HG02885 (cell line): ENCODE measurements at regions not wholly inside any gene's neighbourhood (a gene's known extent, or its start where the extent isn't known, plus 50 kb on each side); places are given as distances from the start of the nearest gene placed in this dataset.
A peak's percentile ranks its signal among the peaks of the same experiment; 100 is the strongest.

Experiments used
- ATAC-seq: cut with Tn5 transposase; IDR thresholded peaks from one replicate; pipeline ENCODE4 v1.9.1; 2021; ENCODE audit warnings: mild to moderate bottlenecking; ENCODE audit not compliant: unreplicated experiment, poor library complexity

DNA sequence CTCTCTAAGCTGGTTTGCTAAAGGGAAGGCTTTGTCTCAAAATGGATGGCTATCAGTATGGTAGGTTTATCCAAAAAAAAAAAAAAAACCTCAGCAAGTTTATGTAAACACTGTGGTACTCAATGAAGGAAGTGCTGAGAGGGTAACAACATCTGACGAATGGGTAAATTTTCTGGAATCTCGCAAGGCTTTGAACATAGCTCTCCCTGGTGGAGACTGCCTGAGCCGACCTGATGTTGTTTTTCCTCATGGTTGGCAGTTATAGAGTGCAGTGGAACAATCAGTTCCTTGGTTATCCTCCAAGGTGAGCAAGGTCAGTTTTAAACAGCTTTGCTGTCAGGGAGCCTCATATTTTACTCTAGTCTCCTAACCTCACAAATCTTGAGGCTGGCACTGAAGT, 94.6 kb downstream of the ZPLD1 start:
- no peak for ATAC-seq

DNA sequence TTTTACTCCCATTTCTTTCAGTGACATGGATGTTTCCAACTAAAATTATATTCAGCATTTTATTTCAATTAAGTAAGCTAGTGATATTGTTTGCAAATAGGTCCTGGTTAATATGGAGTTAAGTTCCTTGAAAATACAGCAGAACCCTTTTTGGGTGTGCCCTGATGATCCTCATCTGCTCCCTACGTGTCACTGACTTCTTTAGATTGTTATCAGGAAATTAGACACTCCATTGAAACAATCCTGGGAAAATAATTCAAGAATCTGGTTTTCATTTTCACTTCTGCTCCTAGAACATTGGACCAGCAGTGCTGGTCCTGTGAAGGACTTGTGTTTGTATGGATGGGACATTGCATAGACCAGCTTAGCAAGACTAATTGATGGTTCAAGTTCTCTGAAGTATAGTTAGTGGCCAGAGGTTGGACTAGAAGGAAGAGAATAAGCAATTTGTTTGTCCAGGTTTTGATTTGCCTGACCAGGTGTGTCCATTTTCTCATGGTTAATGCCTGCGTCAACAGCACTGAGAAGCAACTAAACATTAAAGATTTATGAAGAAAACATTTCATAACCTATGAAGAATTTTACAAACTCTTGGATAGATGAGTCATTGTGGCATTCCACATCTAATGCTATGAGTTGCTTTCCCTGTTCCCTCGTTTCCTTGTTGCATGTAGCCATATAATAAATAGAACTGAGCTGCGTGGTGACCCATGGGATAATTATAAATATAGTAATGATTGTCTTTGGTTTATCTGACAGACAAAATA, 95.8 kb downstream of the ZPLD1 start:
- ATAC-seq: no peak

DNA sequence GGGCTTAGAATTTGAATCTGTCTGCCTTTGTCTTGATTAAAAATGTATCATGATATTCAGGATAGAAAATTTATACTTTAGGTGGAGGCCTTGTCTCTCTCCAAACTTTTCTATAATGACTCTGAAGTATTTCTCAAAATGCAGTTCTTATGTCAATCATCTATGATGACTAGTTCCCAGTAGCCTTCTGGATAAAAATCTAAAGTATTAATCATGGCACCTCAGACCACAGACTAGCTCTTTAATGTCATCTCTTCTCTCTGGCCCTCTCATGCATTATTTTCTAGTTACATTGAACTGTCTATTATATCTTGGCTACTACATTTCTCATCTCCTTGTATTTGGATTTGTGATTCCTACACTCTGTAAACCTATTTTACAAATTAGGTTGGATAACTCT, 96.9 kb downstream of the ZPLD1 start:
- no peak for ATAC-seq

GRCh38 chr3:102532901-102533300, 98.1 kb downstream of the ZPLD1 start:
- no peak for ATAC-seq

GRCh38 chr3:102533784-102534183, 99.0 kb downstream of the ZPLD1 start:
- no peak for ATAC-seq

DNA sequence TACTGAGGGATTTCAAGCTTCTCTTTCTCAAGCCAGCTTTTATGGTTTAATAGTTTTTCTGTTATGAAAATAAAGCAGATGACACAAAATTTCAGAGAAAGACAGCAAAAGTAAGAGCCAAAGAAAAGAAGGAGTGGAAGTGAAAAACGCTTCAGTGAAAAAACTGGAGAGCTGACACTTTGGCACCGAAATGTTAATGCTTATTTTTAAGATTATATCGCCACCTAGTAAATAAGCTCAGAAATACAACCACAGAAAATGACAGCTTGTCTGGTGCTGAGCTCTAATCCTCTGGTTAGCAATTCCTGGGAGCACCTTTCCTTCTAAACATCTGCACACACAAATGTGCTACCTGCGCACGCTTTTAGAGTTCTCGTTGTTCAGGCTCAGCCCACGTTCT, 101.6 kb downstream of the ZPLD1 start:
- ATAC-seq: peak; percentile 81

DNA sequence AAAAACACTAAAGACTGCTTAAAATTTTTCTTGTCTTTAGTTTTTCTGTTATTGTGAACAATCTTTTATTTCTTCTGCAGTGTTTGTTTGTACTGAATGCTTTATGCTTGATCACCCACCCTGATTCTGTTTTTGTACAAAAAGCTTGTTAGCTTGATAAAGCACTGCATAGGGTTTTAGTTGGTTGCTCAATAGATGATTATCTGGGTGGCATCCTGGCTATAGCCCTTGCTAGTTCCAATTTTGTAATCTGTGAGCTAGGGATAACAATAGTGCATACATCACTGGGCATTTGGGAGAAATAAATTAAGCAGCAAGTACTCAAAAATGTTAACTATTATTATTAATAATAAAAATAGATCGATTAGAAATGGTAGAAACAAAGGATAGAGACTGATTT, 102.3 kb downstream of the ZPLD1 start:
- ATAC-seq: no peak

- no peak for ATAC-seq
Measured at GRCh38 chr3:102544741-102545140, 109.9 kb downstream of the ZPLD1 start.

GRCh38 chr3:102545276-102545675, 110.5 kb downstream of the ZPLD1 start:
- no peak for ATAC-seq

- no peak for ATAC-seq
Measured at GRCh38 chr3:102553876-102554275, 119.1 kb downstream of the ZPLD1 start.

DNA sequence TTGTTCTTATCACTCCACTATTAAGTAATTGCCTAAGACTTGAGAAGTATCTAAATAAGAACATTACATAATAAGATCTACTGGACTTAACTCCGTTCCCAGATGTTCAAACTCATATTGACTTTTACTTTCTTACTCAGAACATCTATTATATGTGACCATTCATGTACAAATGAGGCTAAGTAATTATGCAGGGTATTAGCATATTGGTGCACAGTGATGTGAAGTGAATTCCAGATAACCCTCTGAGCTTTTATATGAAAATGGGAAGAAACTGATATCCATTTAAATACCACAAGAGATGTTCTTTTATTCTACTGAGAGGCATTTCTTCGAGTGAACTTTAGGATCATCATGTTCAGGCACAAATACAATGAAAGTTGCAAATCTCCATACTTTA, 135.7 kb downstream of the ZPLD1 start:
- no peak for ATAC-seq

DNA sequence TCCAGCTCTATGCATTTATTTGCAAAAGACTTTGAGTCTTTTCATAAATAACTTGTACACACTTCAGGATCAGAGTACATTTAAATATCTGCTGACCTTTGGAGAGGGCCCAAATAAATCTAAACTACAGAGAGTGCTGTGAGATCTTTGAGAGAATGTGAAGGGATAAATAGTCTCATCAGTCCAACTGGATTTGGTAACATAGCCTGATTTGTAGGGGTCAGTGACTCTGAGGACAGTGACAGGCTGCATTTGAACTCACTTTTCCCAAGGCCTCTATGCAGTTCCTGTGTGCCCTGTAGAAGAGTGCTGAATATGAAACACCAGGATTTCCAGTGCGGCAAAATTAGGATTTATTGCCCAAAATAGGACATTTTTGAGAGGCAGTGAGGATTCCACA, 136.2 kb downstream of the ZPLD1 start:
- no peak for ATAC-seq

- ATAC-seq: no peak
Measured at GRCh38 chr3:102571720-102572384, 137.0 kb downstream of the ZPLD1 start.

- no peak for ATAC-seq
Measured at GRCh38 chr3:102573483-102574028, 138.7 kb downstream of the ZPLD1 start.

DNA sequence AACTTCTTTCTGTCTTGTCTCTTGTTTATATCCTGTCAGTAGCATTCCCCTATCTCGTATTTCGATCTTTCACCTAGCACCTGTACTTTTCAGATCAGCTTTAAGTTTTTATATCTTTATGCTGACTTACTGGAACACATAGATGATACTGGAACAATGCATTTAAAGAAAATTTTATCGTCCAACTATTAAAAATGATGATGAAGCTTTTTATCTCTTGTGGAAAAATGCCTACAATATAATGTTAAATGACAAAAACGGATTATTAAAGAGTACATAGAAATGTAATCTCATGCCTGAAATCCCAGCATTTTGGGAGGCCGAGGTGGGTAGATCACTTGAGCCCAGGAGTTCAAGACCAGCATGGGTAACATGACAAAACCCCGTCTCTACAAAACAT, 139.5 kb downstream of the ZPLD1 start:
- no peak for ATAC-seq

GRCh38 chr3:102576651-102577050, 141.8 kb downstream of the ZPLD1 start:
- ATAC-seq: no peak

DNA sequence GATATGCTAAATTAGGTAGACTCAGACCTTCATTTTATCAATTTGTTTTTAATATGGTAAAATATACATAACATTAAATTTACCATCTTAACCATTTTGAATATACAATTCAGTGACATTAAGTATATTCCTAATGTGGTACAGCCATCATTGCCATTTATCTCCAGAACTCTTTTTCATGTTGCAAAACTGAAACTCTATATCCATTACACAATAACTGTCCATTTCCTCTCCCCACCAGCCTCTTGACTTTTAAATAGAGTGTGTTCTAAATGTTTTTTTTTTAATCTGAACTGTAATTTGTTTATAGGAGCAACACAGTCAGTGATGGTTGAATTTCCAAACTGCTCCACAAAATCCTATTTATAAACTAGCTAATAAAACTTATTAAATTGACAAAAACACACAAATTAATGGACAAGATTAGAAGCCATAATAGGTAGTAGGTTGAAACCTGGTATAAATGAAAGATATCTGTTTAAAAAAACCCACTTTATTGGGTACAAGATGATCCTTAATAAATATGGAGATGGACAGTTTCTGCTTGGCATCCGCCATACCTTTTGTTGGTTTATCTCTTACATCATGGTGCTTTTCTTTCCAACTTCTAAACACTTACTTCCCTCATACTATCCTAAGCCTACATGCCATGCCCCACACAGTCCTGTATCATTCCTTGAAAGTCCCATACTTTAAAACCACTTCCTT, 142.4 kb downstream of the ZPLD1 start:
- no peak for ATAC-seq

DNA sequence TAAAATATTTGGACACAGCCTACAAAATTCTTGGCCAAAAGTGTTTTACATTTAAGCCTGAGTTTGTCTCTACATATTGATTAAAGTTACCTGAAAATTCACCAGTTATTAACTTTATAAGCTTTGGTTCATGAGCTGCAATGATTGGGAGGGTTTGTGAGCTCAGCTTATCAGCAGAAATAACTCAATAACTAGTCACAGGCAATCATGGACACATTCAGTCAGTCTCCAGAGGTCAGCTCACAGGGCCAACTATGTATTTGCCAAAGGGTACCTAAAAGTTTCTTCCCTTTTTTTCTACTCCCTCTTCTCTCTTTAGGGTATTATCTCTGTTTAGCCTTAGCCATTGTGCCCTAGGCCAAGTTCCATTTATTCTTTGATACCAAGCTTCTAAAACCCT, 145.9 kb downstream of the ZPLD1 start:
- no peak for ATAC-seq

GRCh38 chr3:102586485-102586884, 151.7 kb downstream of the ZPLD1 start:
- no peak for ATAC-seq

DNA sequence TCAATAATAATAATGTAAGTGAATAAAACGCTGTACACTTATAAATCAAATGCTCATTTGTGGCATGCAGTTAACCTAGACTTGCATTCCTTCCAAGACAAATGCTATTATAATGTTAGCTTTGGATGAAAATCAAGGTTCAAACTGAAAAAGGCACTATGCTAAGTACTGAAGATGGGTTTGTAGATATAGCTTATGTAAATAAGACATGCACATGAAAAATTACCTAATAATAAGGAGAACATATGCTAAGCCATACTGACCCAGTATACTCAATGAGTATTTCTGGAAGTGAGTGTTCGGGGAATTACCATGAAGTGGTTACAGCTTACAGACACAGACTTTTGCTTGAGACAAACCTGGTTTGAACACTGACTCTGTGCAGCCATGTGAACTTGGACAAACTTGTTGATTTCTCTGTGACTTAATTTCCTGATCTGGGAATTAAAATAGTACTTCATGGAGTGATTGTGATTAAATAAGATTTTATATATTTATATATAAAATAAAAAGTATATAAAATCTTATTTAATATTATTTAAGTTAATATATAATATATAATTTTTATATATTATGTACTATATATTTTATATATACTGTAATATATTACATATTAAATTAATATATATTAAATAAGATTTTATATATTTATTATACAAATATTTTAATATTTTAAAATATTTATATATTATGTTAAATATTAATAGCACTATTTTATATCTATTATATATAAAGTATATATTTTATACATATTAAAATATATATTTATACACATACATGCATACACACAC, 159.2 kb downstream of the ZPLD1 start:
- no peak for ATAC-seq
